Suppressor macrophage treated with lipopolysaccharide for 4 hours (primary cell): ENCODE measurements at regions not wholly inside any gene's neighbourhood (a gene's known extent, or its start where the extent isn't known, plus 50 kb on each side); places are given as distances from the start of the nearest gene placed in this dataset.

ENCODE experiments used
- DNase-seq: peaks from one replicate; pipeline ENCODE4 v3.0.0-alpha.2; 2020

DNA sequence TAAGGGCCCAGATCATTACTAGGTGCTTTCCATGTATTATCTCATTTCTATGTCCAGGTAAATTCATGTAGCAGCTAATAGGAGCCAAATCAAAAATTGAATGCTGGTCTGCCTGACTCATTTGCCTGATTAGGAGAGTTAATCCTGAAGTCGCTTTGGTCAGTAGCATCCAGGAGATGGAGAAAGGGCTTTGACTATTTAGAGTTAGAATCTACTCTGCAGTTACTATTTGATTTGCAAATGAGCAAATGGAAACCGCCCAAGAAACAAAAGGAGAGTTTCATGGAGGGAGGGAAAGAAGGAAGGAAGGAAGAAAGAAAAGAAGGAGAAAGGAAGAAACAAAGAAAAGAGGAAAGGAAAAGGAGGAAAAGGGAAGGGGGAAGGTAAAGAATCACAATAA, 539.6 kb upstream of the MMS22L start:
- no peak for DNase-seq

DNA sequence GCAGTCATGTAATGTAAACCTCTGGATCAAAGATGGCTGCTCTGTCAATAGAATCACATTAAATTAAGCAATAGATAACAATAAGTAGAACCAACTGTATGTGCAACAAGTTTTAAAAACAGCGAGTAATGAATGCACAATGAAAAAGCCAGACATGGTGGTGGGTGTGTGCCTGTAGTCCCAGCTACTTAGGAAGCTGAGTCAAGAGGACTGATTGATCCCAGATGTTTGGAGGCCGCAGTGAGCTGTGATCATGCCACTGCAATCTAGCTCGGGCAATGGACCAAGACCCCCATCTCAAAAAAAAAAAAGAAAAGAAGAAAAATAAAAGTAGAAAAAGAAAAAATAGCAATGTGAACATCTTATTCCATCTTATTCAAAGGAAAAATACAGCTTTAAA, 558.7 kb upstream of the MMS22L start:
- DNase-seq, result no peak

DNA sequence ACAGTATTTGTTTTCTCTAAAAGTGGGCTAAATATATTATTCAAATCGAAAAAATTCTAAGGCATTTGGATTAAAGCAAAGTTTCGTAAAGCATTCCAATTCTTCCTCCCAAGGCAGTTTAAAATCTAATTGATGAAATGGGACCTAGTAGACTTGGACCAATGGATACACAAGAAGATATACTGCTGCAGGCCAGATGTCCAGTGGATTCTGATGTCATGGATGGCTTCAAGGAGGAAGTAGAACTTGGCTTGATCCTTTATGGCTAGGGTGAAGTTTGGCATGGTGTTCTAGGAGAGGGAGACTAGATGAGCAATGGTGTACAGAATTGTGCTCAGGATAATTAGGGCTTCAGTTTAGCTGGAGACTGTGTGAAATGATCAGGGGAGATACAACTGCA, 559.5 kb upstream of the MMS22L start:
- no peak for DNase-seq

DNA sequence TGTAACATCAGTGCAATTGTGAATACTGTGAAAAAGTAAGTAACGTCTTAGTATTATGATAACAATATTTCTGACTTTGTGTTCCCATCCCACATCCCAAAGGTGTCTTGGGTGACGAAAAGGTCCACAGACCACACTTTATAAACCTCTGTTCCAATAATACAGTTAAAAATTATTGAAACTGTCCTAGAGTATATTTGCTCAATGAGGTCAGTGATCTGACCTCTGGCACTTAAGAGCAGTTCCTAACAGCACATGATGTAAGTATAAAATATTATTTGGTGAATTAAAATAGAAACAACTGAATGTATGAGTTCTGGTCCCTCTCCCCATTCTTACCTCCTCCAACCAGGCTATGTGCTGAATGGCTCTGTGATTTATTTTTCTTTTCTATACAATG, 566.4 kb upstream of the MMS22L start:
- DNase-seq, result no peak

DNA sequence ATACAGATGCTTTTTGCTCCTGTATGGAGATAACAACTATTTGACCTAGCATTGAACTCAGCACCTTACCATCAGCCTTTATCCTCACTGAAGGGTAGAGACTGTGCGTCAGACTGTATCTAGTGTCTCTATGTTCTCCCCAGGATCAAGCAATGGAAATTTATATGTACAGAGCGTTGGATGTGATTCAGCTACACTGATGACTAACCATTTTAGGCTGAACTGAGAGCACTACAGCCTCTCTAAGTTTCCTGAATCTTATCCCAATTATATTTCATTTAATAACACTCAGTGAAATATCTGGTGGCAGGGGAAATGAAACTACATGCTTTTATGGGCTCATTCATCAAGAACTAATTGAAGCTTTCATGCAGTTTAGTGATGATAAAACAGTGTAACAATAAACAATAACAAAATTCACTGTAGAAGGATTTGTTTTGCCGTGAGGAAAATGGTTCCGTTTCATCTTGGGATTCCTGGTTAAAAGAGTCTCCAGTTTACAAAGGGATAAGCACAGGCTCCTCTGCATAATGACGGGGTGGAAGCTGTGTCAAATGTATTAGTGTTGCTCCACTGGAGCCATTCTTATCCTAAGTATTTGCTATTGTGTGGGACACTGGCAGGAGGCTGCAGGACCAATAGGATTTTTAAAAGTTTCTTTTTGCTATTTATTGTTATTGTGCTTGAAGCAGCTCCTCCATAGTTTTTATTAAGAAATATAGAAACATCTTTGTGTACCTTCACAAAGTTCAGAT, 567.6 kb upstream of the MMS22L start:
- DNase-seq, result no peak

DNA sequence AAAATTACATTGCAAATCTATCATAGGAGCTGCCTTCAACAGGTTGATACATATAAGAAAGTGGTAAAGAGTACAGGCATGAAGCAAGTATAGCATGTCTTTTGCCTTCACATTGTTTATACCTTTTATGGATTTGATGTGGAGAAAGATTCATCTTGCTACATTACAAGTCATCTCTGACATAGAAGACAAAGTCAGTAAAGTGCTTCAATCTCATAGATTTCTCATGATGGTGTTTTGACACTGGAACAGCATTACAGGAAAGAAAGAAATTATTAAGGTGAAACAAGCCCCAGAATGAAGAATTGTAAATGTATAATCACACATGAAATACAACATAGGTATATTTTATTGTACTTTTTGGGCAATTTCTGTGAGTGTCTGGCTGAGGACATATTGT, 580.7 kb upstream of the MMS22L start:
- DNase-seq, result no peak

DNA sequence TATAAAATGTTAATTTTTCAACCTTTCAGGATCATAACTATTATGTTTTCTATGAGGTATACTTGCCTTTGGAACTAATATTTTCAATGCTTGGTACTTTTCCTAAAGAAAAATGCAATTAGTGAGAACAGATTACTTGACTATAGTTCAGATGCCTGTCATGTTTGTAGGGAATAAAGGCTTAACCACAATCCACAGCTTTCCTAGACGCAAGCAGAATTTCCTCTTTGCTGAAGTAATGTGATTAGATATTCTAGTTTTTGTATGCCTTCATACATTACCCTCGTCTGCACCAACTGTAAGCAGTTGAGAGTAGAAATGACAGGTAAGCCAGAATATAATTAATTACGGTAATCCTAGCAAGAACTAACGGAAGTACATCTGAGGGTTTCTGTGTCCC, 581.4 kb upstream of the MMS22L start:
- DNase-seq, result no peak

DNA sequence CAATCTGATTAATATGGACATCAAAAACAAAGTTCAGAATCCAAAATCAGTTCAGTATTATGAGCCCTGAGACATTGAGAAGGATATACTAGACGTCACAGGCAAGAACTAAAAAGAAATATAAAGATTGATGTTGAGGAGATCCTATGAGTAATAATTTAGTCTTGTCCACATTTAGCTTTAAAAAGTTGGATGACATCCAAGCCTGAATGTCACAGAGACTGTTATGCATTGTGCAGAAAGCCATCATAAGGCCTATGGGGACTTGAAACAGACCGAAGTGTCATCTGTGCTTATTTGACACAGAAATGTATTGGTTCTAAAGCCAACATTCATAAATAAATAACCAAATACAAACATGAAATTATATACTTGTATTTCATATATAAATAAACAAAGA, 581.8 kb upstream of the MMS22L start:
- no peak for DNase-seq

DNA sequence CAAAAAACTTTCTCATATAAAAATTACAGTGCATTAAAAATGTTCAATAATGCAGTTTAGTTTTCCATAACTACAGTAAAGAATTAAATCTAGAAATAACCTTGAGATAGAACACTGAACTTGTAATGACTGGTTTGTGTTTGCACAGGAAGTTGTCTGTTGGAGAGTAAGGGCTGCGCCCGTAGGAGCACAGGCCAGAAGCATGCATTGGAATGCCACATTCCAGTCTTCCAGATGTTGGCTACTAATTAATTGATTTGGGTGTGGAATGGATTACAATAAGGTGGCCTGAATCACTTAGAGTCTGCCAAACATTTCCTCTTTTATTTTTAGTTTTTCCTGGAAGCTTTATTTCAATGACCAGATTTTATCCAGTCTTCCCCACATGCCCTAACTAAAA, 582.6 kb upstream of the MMS22L start:
- no peak for DNase-seq

DNA sequence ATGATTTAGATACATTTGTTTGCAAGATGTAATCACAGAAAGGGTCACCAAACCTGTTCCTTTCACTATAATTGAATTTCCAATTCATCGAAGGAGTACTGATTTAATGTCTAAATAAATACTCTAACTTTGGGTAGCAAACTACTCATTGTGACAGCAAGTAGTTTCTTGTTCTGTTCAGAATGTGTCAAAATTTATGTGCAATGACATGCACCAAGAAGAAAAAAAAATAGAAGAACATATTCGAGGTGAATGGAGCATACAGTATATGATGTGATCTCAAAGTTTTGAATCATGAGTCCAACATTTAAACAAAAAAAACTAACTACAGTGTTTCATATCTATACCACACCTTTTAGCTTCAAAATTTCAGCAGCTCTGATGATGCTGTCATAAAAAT, 583.6 kb upstream of the MMS22L start:
- DNase-seq, result no peak

DNA sequence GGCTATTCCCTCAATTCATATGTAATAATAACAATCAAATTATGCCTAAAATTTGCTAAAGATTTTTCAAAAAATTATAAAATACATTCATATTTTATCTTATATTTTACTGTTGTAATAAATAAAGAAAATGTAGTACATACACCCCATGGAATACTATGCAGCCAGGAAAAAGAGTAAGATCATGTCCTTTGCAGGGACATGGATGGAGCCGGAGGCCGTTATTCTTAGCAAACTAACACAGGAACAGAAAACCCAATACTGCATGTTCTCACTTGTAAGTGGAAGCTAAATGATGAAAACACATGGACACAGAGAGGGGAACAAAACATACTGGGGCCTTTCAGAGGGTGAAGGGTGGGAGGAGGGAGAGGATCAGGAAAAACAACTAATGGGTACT, 584.2 kb upstream of the MMS22L start:
- DNase-seq, result no peak

DNA sequence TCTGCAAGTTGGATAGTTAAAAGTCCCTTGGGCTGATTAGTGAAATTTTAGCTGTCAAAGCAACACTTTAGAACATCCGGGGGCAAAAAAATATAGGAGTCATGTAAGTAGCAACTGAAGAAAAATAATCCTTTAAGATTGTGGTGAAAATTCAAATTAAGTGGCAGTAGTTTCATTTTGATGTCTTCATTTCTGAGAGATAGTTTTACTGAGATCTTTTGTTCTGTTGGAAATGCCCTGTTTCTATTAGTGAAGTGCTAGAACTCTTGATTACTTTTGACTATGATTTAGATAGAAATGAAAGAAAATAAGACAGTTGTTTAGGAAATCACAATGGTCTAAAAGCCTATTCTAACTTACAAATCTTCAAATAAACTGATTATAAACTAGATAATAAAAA, 587.3 kb upstream of the MMS22L start:
- DNase-seq, result no peak

DNA sequence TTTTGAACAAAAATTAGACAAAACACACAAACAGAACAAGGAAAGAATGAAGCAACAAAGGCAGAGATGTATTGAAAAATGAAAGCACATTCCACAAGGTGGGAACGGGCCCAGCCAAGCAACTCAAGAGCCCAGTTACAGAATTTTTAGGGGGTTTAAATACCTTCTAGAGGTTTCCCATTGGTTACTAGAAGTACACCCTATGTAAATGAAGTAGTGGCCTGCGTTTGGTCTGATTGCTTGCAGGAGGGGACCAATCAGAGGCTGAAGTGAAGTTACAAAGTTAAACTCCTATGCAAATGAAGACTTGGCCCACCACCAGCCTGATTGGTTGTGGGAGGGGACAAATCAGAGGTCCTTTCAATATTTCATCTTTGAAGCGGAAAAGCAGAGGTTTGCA, 593.7 kb upstream of the MMS22L start:
- no peak for DNase-seq

DNA sequence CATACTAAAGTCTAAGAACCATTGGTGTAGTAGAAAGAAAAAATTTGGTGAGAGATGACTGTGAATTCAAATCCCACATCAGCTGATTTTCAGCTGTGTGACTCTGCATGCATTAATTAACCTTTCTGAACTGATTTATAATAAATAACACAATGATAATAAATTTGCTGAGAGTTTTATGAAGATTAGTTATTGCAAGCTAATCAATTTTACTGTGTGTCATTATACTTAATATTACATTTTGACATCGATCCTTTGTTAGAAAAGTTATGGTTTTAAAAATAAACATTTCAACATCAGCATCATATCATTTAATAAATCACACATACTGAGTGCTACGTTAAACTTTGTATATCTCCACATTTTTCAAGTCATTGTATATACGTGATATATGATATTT, 599.7 kb upstream of the MMS22L start:
- DNase-seq, result no peak

DNA sequence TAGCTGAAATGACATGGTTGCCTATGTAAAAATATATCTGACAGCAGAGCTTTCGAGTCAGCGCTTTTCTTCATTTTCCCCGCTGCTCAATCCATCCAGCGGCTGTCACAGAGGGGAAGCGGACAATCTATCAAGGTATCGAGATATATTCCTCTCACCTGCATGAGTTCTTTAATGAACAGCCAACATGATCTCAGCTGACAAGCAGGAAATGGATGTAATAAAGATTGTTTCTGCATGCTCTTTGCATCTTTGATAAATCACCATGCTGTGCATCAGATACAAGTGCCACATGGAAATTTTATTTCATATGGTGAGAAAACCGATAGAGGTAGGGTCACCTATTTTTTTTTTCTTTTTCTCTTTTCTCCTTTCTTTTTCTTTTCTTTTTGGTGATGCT, 602.3 kb upstream of the MMS22L start:
- DNase-seq, result no peak

DNA sequence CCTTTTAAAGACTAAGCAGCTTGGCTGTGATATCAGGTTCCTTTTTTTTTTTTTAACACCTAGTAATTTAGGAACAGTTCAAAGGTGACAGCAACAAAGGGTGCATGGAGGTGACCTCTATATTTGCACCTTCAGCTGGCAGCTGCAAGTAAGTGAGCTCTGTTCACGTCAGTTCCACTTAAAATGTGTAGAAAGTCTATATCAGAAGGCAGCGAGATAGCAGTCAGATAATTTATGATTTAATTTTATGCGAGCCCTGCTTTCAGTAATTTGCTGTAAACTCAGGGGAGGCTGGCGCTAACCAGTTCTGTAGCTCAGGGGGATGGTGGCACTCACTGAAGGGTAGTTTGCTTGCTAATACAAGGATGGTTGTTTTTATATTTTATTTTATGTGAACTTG, 602.8 kb upstream of the MMS22L start:
- no peak for DNase-seq

DNA sequence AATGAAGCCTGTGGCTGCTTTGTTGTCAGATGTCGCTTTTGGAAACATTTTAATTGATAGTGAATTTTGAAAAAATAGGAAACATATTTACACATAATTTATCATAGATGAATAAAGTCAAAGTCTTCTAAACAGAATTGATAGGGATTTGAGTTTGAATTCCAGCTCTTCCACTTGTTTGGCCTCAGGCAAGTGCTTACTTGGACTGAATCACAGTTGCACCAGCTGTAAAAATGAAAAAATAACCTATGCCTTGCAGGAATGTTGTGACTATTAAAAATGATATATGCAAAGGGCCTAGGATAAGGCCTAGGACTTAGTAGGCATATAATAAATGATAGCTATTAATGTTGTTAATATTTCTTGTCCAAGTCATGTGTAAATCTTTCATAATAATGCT, 618.5 kb upstream of the MMS22L start:
- no peak for DNase-seq

DNA sequence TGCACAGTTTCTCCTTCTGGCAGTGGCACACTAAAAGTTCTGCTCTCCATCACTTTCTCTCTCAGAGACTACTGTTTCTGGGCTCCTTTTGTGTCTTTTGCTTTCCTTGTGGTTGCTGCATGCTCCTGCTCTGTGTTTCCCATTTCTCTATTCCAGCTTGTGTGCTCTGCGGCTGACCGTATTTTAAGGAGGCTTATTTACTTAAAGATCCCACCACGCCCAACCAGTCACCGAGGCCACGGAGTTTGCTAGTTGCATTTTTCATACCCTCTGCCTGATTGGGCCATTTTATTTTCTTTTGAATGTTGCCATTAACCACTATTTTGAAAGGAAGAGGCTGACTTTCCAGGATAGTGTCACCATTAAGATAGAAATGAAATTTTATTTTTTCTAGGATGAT, 626.4 kb upstream of the MMS22L start:
- DNase-seq, result no peak

DNA sequence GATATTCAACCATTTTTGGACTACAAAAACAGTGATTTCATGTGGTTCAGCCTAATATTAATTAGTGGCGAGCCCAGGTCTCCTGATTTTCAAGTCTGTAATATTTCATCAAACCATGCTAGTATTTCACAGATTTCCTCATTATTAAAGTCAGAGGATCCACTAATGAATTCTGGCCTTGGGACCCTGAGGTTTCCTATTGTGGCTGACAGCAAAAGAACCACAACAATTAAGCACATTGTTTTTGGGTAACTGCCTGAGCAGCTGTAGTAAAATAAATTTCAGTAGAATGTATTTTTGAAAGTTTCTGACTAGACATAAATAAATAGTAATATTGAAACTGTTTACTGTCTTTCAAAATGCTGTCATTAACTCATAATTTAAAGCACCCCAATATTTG, 630.7 kb upstream of the MMS22L start:
- no peak for DNase-seq

DNA sequence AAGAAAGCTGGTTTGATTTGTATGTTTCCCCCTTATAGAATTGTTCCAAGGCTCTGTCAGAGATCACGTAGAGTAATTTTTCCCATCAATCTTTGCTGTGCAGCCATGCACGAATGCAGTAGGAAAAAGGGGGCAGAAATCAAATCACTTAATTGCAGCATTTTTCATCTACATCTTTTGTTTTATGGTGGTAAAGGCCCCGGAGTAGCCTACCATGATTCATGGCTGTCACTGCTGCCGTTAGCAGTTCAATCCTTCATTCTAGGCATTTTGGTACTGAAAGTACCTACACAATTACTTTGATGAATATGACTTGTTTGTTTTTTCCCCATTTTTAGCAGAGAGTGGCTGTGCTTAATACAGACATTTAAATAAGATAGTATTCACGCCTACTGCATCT, 631.9 kb upstream of the MMS22L start:
- no peak for DNase-seq

DNA sequence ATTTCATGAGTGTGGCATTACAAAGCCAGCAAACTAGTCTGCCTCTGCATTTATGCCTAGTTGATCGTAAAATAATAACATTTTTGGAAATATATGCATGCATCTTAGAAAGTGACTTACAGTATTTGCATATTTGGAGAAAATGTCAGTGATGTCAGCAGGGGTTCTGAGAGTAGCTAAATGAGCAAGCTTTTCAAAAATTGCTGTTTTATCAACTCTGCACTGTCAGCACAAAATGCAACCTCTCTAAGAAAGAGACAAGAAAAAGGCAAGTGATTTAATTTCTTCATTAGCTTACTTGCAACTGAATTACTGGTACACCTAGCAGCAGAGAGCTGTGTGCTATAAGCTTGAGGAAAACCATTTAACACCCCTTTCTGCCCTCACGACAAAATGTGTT, 632.5 kb upstream of the MMS22L start:
- no peak for DNase-seq

DNA sequence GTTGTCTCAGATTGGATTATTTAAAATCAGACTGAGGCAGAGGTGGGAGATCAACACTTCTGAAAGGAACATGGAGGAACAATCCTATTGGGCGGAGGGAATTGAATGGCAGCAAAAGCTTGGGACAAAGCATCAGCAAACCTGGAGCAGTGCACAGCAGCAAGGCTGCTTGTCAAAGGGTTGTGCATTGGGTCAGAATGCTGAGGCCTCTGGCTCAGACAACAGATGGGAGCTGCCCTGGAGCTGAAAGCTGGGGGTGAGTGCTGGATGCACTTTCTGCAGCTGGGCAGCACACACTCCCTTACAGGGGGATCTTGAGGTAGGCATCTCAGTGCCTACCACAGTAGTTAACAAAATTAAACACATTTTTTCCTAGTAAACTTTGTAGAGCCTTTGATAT, 634.4 kb upstream of the MMS22L start:
- DNase-seq, result no peak

DNA sequence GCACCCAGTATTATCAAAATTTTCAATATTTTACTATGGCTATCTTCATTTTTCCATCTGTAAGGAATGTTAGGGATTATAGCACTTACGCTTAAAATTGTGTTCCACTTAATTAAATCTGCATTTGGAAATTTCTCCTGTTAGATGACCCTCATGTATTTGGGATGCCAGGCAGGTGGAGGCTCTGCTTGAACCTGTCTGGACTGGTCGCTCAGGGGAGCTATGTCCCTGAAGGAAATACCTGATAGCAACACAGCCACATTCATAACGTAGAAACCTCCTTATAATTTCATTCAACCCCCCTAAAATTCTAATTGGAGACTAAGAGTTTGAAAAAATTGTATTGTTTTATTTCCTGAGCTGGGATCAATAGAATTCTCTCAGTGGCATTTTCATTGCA, 636.0 kb upstream of the MMS22L start:
- DNase-seq, result no peak

DNA sequence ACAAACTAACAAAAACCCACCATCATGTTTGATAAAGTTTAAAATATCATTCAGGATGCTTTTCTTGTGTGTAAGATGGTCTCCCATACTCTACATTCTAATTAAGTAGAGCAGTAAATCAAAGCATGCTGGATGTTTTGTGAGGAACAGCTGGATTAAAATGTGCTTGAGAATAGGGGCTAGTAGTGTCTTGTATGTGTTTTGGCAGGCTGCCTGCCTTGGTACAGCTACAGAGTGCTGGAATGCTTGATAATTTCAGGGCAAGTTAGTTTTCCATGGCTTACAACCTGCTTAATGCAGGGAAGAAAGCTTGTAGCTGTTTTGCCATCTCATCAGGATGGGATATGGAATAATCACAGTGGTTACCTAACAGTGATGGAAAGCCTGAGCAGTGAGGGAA, 636.6 kb upstream of the MMS22L start:
- DNase-seq, result no peak

DNA sequence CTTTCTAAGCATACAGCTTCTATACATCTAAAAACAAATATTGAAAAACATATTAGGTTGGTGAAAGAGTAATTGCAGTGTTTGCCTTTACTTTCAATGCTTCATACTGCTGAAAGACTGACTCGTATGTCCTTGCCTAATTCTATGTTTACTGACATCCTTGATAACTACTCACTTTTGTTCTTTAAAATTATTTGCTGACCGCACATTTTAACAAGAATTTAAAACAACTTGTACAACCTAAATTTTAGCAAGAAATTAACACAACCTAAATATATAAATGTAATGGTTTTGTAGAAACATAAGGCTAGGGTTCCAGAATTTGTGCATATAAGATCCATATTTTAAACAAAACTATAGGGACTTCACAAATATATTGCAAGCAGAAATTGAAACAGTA, 640.2 kb upstream of the MMS22L start:
- no peak for DNase-seq

DNA sequence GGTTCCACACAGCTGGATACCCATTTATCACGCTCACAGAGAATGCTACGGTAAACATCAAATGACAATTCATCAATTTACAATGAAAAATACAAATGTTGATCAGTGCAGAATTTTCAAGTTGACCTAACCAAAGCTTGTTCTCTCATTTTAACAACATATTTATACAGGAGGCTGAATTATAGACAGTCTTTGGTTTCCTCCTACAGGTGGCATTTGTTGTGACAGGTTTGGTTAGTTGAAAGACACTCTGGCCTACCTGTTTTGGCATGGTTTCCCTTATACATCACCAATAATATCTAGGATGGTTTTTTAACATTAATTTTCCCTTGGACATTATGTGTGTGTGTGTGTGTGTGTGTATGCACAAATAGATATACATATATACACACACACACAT, 642.5 kb upstream of the MMS22L start:
- DNase-seq, result no peak
